Fibroblast of the aortic adventitia (primary cell): ENCODE measurements at regions not wholly inside any gene's neighbourhood (a gene's known extent, or its start where the extent isn't known, plus 50 kb on each side); places are given as distances from the start of the nearest gene placed in this dataset.

Experiments used
- DNase-seq: peaks from one replicate; pipeline ENCODE4 v3.0.0-alpha.2; 2010; ENCODE audit warnings: low read depth
- H3K4me3 ChIP-seq: 2 replicates; pipeline ENCODE4 v1.5.1; 2011; ENCODE audit warnings: low read depth, mild to moderate bottlenecking, control low read depth, low read length, moderate library complexity
- CTCF ChIP-seq: IDR thresholded peaks from 2 replicates; pipeline ENCODE4 v1.5.1; 2011; ENCODE audit warnings: mild to moderate bottlenecking, low read length, control low read depth, inconsistent platforms; ENCODE audit not compliant: insufficient read depth

GRCh38 chr3:56918111-56918568, 116.4 kb upstream of the ARHGEF3 start:
- H3K4me3 ChIP-seq: no peak overlapping the region
- no peak for TF ChIP-seq CTCF
- DNase-seq: no peak

GRCh38 chr3:56917361-56918110, 115.8 kb upstream of the ARHGEF3 start:
- H3K4me3 ChIP-seq: no peak overlapping the region
- no peak for DNase-seq
- no peak for TF ChIP-seq CTCF

- TF ChIP-seq CTCF: no peak
- no peak overlapping the region for H3K4me3 ChIP-seq
- no peak for DNase-seq
These were observed 115.1 kb upstream of the ARHGEF3 start for GRCh38 chr3:56916716-56917360.

- no peak for DNase-seq
- TF ChIP-seq CTCF: no peak
These were observed 114.3 kb upstream of the ARHGEF3 start for GRCh38 chr3:56915966-56916586.

GRCh38 chr3:56914646-56915045, 112.9 kb upstream of the ARHGEF3 start:
- no peak for DNase-seq
- TF ChIP-seq CTCF: no peak

More at GRCh38 chr3:56915966-56916586, 114.3 kb upstream of the ARHGEF3 start:
- H3K4me3 ChIP-seq: no peak overlapping the region

GRCh38 chr3:56911363-56911762, 109.6 kb upstream of the ARHGEF3 start:
- no peak for DNase-seq
- TF ChIP-seq CTCF: no peak
- H3K4me3 ChIP-seq: no peak overlapping the region

More at GRCh38 chr3:56914646-56915045, 112.9 kb upstream of the ARHGEF3 start:
- H3K4me3 ChIP-seq: no peak overlapping the region
